ENCODE measurements at regions not wholly inside any gene's neighbourhood (a gene's known extent, or its start where the extent isn't known, plus 50 kb on each side); places are given as distances from the start of the nearest gene placed in this dataset.

DNA sequence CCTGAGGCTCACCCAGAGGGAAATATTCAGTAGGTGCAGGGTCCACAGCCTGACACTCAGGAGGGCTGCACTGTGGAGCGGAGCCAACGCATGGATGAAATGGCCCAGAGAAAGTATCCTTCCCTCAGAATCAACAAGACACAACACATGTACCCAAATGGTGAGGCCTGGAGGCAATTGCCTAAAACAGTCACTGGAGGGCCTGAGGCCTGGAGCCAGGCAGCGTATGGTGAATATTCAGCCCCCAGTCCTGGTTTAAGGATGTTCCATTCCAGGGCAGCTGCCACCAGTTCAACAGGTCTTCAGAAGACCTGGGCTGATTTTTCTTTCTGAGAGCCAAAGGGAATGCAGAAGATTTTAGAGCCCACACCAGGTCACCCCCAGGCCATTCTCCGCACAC is 264.8 kb downstream of the INSC start:
- no peaks in the 10 kb centered on the region for H3K27me3 ChIP-seq
- intact Hi-C loops (cut with DNase I): no loop called here
- H3K9me3 ChIP-seq: peaks cover 0 to 4% (median 0%) of the 10 kb centered on the region in 4 donors
- DNase-seq (no peak), ATAC-seq (no peak)
- no peaks in the 10 kb centered on the region for H3K4me1 ChIP-seq
- no peak overlapping the region for H3K27ac ChIP-seq
- TF ChIP-seq POLR2A (IDR thresholded peaks at IDR 0.05): no peak
- TF ChIP-seq, protein P1, sequence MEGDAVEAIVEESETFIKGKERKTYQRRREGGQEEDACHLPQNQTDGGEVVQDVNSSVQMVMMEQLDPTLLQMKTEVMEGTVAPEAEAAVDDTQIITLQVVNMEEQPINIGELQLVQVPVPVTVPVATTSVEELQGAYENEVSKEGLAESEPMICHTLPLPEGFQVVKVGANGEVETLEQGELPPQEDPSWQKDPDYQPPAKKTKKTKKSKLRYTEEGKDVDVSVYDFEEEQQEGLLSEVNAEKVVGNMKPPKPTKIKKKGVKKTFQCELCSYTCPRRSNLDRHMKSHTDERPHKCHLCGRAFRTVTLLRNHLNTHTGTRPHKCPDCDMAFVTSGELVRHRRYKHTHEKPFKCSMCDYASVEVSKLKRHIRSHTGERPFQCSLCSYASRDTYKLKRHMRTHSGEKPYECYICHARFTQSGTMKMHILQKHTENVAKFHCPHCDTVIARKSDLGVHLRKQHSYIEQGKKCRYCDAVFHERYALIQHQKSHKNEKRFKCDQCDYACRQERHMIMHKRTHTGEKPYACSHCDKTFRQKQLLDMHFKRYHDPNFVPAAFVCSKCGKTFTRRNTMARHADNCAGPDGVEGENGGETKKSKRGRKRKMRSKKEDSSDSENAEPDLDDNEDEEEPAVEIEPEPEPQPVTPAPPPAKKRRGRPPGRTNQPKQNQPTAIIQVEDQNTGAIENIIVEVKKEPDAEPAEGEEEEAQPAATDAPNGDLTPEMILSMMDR (IDR thresholded peaks at IDR 0.05): no peak
- H3K4me3 ChIP-seq: no peak overlapping the region
- no peaks in the 10 kb centered on the region for H3K36me3 ChIP-seq
- WGBS (ENCODE audit: insufficient coverage, low coverage, low lambda C conversion rate, missing lambda C conversion rate): 100% methylated on average over 4 of the region's 4 CpGs

- no peak for DNase-seq
- no peaks in the 10 kb centered on the region for H3K9me3 ChIP-seq
- H3K4me3 ChIP-seq: no peak overlapping the region
- intact Hi-C loops (cut with DNase I): no loop called here
- TF ChIP-seq, protein P1 (IDR thresholded peaks at IDR 0.05): no peak
- no peak for TF ChIP-seq POLR2A (IDR thresholded peaks at IDR 0.05)
- ATAC-seq: no peak
- 11% methylated on average over 1 of the region's 1 CpG for WGBS (ENCODE audit: insufficient coverage, low coverage, low lambda C conversion rate, missing lambda C conversion rate)
- H3K27ac ChIP-seq: no peak overlapping the region
- no peaks in the 10 kb centered on the region for H3K4me1 ChIP-seq
- H3K36me3 ChIP-seq: no peaks in the 10 kb centered on the region
- H3K27me3 ChIP-seq: no peaks in the 10 kb centered on the region
Observed at GRCh38 chr11:15390857-15391256, 276.1 kb downstream of the INSC start.

GRCh38 chr11:15396778-15397177 is 282.1 kb downstream of the INSC start:
- Histone ChIP-seq H3K9me3 (no peaks in the 10 kb centered on the region), H3K4me1 (no peaks in the 10 kb centered on the region), H3K4me3 (no peak overlapping the region), H3K36me3 (no peaks in the 10 kb centered on the region), H3K27ac (no peak overlapping the region), H3K27me3 (no peaks in the 10 kb centered on the region)
- intact Hi-C loops (cut with DNase I): no loop called here
- no peak for DNase-seq
- WGBS (ENCODE audit: insufficient coverage, low coverage, low lambda C conversion rate, missing lambda C conversion rate): 50% methylated on average over 2 of the region's 2 CpGs
- no peak for ATAC-seq
- TF ChIP-seq, protein P1 (IDR thresholded peaks at IDR 0.05): no peak
- TF ChIP-seq POLR2A (IDR thresholded peaks at IDR 0.05): no peak

DNA sequence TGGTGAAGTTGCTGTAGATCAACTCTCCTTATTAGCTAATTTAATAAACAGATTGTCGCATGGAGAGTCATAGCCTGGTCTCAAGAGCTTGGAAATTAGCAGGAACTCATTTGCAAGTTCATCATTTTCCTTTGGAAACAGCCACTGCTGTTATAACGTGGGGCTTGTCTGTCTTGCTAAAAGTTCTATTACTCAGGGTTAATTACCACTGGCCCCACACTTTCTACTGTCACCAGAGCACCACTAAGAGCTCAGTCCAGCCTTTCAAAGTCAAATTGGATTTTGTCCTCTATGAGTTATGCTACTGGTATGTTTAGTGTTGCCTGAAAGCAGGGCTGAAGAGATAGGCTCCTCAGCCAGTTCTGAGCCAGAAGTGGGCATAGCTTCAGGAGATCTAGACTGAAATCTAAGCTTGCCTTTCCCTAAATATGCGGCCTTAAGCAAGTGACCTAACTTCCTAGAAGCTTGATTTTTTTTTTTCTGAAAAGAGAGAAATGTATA is 292.2 kb downstream of the INSC start:
- ATAC-seq (peak in 1 of 4 donors; percentile 89), DNase-seq (no peak)
- intact Hi-C loops (cut with DNase I): no loop called here
- TF ChIP-seq, protein P1 (IDR thresholded peaks at IDR 0.05): no peak
- no peak for TF ChIP-seq POLR2A (IDR thresholded peaks at IDR 0.05)
- Histone ChIP-seq H3K36me3 (no peaks in the 10 kb centered on the region), H3K4me3 (no peak overlapping the region), H3K27ac (no peak overlapping the region), H3K9me3 (no peaks in the 10 kb centered on the region), H3K27me3 (no peaks in the 10 kb centered on the region), H3K4me1 (no peaks in the 10 kb centered on the region)
- WGBS (ENCODE audit: insufficient coverage, low coverage, low lambda C conversion rate, missing lambda C conversion rate): 59% methylated on average over 3 of the region's 3 CpGs

DNA sequence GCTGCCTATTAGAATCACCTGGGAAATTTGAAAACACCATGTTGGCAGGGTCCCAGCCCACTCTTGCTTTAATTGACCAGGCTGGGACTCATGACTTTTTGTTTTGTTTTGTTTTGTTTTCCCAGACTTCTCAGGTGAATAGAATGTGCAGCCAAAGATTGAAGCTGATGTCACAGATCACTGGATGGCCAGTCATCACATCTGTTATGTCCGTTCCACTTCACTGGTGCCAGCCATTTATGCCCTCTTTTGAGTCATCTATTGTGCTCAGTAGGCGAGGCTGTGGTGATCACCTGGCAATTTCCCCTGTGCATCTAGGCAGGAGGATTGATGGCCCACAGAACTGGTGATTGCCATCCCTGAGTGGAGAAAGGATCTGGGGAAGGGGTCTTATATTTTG is 297.3 kb downstream of the INSC start:
- 71% methylated on average over 2 of the region's 2 CpGs for WGBS (ENCODE audit: insufficient coverage, low coverage, low lambda C conversion rate, missing lambda C conversion rate)

More for the DNA sequence above, 297.3 kb downstream of the INSC start:
- intact Hi-C loops (cut with DNase I): no loop called here
- H3K4me3 ChIP-seq: no peak overlapping the region
- H3K27ac ChIP-seq: no peak overlapping the region
- H3K9me3 ChIP-seq: no peaks in the 10 kb centered on the region
- ATAC-seq (no peak), DNase-seq (no peak)
- no peaks in the 10 kb centered on the region for H3K36me3 ChIP-seq
- H3K4me1 ChIP-seq: no peaks in the 10 kb centered on the region
- TF ChIP-seq, protein P1 (IDR thresholded peaks at IDR 0.05): no peak
- no peak for TF ChIP-seq POLR2A (IDR thresholded peaks at IDR 0.05)
- H3K27me3 ChIP-seq: no peaks in the 10 kb centered on the region

All from right lobe of liver (tissue), 6 donors.